GM19452 (cell line): ENCODE measurements at regions not wholly inside any gene's neighbourhood (a gene's known extent, or its start where the extent isn't known, plus 50 kb on each side); places are given as distances from the start of the nearest gene placed in this dataset.
"Not testable (repeated sequence)": the region's sequence is repeated elsewhere in the genome, so short reads cannot be mapped to it uniquely, and the experiment has no call there.

Source experiments
- ATAC-seq: cut with Tn5 transposase; IDR thresholded peaks from one replicate; pipeline ENCODE4 v1.9.1; 2021; ENCODE audit not compliant: unreplicated experiment

DNA sequence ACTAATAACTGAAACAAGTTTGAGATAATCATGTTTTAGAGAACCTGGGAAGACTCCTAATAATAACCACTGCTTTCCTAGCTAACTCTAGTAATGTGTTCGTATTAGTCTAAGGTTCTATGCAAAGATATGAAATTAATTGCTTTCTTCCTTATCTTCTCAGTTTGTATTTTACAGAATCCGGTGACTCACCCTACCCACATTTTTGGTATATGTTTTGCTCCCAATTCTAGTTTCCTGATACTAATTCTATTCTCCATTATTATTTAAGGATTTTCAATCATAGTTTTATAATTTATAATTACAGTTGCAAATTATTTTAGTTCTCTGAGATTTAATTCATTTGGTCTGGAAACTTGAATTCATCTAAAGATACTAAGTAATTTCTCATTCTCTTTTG is 394.6 kb upstream of the SETBP1 start:
- no peak for ATAC-seq

DNA sequence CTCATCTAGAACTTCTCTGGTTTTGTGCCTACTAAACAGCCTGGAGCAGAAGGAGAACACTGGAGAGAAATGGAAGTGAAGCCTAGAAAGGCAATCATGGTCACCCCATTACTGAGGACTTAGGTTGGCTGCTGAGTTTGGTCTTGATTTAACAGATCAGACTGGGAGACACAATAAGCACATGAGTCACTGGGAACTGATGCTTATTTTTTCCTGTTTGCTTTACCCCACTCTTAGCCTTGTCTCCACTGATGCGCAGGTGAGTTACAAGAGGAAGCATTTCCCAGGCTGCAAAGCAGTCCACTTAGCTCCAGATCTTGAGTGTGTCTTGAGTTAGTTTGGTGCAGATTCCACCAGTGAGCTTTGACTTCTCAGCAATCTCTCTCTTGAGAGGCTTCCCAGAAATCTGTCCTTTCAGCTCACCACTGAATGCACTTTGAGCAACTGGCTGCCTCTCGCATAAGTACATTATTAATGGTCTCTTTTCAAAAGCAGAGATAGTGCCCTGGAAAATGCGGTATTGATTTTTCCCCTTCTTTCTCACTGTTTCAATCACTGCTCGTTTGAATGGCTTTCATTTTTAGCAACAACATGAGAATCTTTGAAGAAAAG is 390.2 kb upstream of the SETBP1 start:
- no peak for ATAC-seq

DNA sequence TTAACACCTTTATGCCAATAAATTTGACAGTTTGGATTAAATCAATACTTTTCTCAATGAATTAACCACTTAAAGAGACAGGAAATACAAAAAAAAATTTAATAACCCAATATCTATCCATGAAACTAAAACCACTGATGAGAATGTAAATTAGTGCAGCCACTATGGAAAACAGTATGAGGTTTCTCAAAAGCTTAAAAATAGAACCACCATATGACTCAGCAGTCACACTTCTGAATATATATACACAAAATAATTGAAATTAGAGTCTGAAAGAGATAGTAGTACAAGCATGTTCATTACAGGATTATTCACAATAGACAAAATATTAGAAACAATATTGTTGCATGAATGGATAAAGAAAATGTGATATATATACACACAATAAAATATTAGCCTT is 382.1 kb upstream of the SETBP1 start:
- ATAC-seq: no peak

DNA sequence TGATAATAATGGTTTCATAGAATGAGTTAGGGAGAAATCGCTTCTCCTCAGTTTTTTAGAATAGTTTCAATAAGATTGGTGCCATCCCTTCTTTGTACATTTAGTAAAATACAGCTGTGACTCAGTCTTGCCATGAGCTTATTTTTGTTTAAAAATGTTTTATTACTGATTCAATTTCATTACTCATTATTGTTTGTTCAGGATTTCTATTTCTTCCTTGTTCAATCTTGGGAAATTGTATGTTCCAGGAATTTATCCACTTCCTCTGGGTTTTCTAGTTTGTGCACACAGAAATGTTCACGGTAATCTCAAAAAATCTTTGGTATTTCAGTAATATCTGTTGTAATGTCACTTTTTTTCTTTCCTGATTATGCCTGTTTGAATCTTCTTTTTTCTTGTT is 371.5 kb upstream of the SETBP1 start:
- no peak for ATAC-seq

DNA sequence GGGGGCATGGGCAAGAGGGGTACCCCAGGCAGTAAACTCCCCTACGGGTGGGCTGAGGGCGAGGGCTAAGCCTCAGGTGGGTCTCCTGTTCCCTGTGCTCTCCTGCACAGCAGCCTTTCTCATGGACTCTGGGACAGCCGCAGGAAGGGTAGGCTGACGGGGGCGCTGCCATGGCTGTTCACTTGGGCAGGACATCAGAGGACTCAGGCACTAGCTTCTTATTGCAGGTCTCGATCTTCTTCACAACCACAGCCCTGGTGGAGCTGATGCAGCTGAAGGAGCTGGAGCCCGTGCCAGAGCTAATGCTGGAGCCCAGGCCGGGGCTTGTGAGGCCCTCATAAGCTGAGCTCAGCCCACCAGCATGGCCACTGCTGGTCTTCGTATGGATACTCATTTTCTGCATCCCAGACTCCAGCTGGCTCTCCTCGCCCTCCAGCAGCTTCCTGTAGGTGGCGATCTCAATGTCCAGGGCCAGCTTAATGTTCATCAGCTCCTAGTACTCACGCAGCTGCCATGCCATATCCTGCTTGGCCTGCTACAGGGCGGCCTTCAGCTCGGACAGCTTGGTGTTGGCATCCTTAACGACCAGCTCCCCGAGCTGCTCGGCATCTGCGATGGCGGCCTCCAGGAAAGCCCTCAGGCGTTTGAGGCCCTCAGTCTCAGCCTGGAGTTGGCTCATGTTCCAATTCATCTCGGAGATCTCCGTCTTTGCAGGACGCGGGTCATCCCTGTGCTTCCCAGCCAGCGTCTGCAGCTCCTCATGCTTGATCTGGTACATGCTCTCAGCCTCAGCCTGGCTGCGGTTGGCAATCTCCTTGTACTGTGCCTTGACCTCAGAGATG is 359.8 kb upstream of the SETBP1 start:
- no peak for ATAC-seq

- ATAC-seq: no peak
Observed at GRCh38 chr18:44321868-44322590, 358.7 kb upstream of the SETBP1 start.

GRCh38 chr18:44323125-44323524 is 357.6 kb upstream of the SETBP1 start:
- ATAC-seq: no peak

DNA sequence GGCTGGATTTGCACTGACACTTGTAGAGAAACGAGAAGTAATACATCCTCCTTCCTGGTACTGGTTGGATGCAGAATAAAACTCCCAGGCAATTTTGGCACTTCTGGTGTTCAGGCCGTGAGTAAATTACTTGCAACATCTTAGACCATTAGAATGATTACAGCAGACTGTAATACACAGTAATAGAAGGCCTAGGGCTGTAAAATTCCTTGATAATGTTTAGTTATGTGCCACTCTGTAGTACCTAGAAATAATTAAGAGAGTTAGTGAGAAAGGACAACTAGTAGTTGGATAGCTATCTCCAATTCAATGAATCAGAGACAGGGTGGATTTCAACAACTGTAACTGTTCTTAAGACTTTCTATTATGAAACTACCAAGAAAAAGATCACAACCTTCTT is 356.3 kb upstream of the SETBP1 start:
- ATAC-seq: no peak

DNA sequence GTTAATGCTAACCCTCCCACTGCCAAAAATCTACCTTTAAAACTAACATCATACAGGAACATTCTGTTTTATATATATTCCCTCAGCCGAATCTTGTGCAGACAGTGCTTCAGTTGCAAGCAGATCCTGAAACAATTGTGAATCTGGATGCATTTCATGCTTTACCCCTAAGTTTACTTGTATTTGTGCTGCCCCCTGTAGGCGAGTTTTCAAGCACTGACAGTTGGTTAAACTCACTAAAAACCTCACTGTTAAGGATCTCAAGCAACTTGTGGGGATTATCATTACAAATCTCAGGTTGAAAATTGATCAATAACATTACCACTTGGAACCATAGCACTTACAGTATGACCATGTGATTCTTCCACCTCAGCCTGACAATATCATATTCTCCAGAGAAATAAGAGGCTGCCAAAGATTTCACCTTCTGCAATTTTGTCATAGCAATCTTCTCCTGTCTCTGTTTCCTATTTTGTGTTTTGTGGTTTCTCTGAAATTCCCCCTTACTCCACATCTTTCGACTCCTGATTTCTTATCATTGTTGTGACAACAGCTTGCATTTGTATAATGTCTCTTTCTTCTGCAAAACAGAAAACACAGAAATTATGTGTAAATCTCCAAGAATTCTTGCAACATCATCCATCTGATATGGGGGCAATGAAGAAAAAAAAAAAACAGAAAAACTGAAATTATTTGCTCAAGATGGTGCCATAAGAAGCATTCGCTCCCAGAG is 354.6 kb upstream of the SETBP1 start:
- ATAC-seq: no peak

DNA sequence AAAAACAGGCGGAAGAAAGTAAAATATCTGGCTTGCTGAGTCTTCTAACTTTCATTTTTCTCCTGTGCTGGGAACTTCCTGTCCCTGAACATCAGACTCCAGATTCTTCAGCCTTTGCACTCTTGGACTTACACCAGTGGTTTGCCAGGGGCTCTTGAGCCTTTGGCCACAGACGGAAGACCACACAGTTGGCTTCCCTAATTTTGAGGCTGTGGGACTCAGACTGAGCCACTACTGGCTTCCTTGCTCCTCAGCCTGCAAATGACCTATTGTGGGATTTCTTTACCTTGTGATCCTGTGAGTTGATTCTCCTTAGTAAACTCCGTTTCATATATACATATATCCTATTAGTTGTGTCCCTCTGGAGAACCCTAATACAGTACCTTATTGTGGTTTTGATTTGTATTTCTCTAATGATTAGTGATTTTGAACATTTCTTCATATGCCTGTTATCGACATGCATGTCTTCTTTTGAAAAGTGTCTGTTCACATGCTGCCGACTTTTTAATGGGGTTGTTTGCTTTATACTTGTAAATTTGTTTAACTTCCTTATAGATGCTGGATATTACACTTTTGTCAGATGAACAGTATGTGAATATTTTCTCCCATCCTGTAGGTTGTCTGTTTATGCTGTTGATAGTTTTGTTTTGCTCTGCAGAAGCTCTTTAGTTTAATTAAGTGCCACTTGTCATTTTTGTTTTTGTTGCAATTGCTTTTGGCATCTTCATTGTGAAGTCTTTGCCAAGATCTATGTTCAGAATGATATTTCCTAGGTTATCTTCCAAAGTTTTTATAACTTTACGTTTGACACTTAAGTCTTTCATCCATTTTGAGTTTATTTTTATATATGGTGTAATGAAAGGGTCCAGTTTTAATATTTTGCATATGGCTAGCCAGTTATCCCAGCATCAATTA is 348.8 kb upstream of the SETBP1 start:
- no peak for ATAC-seq

DNA sequence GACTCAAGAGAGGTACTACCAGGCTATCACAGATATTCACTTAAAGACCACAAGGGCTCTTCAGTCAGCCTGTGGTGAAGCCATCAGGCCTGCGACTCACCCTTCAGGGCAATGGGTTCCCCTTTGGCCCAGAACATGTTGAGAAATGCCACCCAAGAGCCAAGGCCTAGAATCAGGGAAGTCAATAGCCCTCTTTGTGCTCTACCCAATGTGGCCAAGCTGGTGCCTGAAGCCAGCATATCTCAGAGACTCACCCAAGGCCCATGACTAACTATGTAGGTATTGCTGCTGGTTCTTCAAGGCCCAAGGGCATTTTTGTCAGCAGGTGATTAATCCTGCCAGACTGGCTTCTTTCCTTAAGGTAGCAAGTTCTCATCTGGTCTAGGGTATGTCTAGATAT is 338.9 kb upstream of the SETBP1 start:
- ATAC-seq: no peak

DNA sequence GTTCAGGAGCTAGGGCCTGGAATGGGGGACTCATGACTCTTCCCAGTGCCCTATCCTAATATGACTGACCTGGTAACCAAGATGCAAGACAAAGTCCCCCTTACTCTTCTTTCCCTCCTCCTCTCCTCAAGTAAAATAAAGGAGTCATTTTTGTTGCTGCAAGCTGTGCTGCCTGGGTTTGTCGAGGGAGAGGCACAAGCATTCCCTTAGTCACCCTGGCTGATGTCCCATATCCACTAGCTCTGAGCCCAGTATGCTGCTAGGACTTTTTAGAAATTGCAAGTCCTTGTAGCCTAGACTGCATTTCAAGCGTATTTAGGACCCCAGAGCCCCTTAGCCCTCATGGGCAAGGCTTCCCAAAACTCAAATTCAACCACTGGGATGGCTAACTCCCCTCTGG is 338.5 kb upstream of the SETBP1 start:
- no peak for ATAC-seq

- no peak for ATAC-seq
Observed at GRCh38 chr18:44342946-44343345, 337.7 kb upstream of the SETBP1 start.

GRCh38 chr18:44343570-44343969 is 337.1 kb upstream of the SETBP1 start:
- no peak for ATAC-seq

GRCh38 chr18:44356566-44357157 is 324.0 kb upstream of the SETBP1 start:
- ATAC-seq: no peak

- no peak for ATAC-seq
Observed at GRCh38 chr18:44358402-44358801, 322.3 kb upstream of the SETBP1 start.

DNA sequence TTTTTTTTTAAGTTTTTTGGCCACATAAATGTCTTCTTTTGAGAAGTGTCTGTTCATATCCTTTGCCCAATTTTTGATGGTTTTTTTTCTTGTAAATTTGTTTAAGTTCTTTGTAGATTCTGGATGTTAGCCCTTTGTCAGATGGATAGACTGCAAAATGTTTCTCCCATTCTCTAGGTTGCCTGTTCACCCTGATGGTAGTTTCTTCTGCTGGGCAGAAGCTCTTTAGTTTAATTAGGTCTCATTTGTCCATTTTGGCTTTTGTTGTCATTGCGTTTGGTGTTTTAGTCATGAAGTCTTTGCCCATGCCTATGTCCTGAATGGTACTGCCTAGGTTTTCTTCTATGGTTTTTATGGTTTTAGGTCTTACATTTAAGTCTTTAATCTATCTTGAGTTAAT is 320.9 kb upstream of the SETBP1 start:
- ATAC-seq: not testable (repeated sequence)

- not testable (repeated sequence) for ATAC-seq
Observed at GRCh38 chr18:44362213-44362612, 318.5 kb upstream of the SETBP1 start.

DNA sequence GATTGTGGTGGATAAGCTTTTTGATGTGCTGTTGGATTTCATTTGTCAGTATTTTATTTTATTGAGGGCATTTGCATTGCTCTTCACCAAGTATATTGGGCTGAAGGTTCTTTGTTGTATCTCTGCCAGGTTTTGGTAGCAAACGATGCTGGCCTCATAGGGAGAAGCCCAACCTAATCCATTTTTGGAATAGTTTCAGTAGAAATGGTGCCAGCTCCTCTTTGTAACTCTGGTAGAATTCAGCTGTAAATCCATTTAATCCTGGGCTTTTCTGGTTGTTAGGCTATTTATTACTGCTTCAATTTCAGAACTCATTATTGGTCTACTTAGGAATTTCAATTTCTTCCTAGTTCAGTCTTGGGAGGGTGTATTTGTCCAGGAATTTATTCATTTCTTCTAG is 309.8 kb upstream of the SETBP1 start:
- ATAC-seq: no peak

- no peak for ATAC-seq
Observed at GRCh38 chr18:44374966-44375365, 305.7 kb upstream of the SETBP1 start.
